ENCODE measurements at regions not wholly inside any gene's neighbourhood (a gene's known extent, or its start where the extent isn't known, plus 50 kb on each side); places are given as distances from the start of the nearest gene placed in this dataset.

DNA sequence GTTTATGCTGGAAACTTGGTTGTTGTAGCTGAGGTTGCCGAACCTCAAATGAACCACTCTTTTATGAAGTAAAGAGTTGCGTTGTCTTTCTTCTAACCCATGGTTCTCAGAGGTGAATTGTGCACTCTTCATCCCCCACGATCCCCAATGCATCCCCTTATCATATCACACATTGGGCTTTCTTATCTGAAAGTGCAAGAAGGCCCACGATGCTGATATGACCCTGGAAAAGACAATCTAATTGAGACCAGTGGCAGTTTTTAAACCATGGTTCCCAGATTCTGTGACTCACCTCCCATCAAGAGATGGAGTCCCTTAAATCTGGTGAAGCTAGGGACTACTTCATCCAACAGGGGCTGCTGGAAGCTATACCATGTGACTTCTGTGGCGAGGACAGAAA lies 156.3 kb upstream of the IRX3 start:
- DNase-seq (ENCODE audit: low read depth): no peak

GRCh38 chr16:54438469-54438868 lies 151.9 kb upstream of the IRX3 start:
- DNase-seq (ENCODE audit: low read depth): no peak

DNA sequence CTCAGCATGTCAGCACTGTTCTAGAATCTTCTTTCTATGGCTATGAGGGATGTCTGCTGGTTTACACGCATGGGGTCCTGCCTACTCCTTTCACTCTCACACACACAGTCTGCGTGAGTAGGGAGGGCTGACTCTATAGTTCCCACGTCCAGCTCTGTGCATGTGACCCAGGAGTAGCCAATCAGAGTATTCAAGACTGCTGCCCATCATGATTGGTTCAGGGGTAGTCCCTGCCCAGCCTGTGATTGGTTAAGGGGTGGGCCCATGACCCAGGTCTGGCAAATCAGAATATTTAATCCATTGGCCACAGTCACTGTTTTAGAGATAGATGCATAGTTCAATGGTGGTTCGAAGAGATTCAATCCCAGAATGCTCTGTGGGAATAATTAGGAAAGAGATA lies 151.3 kb upstream of the IRX3 start:
- DNase-seq (ENCODE audit: low read depth): no peak

DNA sequence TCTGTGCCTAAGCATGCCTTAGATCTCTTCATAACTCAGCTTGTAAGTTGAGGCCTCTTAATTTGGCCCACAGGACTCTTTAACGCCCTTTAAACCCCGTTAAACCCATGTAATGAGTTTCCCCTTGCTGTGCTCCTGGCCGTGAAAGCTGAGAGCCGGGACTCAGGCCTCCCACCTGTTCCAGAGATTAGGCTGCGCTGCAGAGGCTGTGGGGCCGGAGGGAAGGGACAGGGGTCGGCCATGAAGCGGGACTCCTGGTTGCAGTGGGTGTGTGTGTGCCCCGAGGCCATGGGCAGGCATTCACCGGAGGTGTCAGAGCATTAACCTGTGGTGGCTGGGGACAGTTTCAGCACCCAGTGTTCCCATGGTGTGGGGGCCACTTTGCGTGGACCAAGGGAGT lies 150.8 kb upstream of the IRX3 start:
- no peak for DNase-seq (ENCODE audit: low read depth)

GRCh38 chr16:54436346-54436745 lies 149.8 kb upstream of the IRX3 start:
- DNase-seq (ENCODE audit: low read depth): no peak

- no peak for DNase-seq (ENCODE audit: low read depth)
Measured at GRCh38 chr16:54434859-54435258, 148.3 kb upstream of the IRX3 start.

- no peak for DNase-seq (ENCODE audit: low read depth)
Measured at GRCh38 chr16:54432897-54433229, 146.3 kb upstream of the IRX3 start.

GRCh38 chr16:54431997-54432896 lies 145.7 kb upstream of the IRX3 start:
- DNase-seq (ENCODE audit: low read depth): no peak

DNA sequence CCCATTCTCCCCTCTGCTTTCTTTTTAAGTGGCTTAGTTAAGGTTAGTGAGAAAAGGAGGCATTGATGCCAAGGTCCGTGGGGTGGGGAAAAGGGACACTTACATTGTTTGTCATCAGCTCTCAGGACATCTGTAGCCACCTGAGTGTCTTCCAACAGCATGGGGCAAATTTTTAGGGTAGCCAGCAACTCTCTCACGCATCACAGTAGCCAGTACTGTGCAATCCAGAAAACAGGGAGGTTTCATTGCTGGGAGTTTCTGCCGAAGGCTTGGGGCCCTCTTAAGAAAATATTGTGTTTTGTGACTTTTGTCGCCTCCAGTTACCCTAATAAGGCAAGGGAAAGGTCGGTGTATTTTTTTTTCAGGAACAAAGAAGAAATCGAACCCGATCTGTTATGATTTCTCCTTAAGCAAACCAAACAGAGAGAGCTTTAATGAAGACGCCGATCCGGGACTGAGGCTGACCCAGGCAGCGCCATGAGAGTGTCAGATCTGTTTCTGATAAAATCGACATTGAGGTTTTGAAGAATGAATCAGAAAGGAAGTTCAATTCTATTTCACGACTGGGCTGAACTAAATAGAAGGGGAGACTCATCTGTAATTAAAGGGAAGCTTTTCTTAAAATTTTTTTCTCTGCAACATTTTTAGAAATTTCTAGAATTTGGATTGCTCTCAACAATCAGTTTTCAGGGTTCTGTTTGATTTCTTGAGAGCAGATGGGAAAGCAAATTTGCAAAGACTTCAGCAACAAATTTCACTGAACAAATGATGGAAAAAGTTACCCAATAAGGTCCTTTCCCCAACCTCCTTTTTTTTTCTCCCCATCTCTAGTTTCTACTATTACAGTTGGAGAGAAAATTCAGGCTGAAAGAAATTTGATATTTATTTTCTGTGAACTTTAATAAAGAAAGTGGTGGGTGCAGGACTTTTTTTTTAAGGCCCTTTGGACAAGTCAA lies 144.7 kb upstream of the IRX3 start:
- peak; percentile 80 for DNase-seq (ENCODE audit: low read depth)

DNA sequence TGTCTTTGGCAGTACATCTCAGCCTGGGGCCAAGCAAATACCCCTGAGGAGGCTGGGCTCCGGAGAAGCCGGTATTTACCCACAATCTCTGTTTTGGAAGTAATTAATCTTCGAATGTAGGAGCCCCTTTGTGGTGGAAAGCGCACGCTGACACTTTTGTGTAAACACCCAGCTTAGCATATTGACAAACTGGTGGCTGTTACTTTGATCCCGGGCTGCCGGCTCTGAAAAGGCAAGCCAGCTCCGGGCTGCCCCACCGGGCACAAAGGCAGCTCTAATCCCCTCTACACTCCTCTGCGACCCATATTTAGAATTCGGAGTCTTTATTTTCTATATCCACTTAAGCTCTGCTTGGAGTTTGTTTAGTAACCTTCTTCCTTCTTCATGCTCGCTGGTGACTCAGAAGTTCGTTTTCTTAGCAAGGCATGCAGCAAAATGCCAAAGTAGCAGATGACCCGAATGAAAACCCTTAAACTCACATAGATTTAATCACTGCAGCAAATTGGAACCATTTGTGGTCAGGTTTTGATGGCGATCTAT lies 144.0 kb upstream of the IRX3 start:
- peak; percentile 93 for DNase-seq (ENCODE audit: low read depth)

DNA sequence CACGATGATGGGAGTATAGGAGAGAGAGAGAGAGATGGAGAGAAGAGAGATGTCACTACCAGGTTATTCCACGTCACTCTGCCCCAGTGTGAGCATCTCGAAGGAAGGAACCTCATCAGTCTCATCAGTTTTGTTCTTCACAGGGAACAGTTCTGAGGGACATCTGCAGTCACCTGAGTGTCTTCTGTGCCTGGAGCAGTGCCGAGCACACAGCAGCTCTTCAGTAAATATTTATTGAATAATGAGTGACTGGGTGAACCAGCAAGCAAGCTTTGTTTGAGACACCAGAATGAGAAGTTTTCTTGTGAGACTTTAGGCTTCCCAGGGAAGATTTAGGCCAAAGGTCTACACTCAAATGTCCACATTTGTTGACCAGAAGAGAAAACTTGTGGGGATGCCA lies 142.4 kb upstream of the IRX3 start:
- no peak for DNase-seq (ENCODE audit: low read depth)

DNA sequence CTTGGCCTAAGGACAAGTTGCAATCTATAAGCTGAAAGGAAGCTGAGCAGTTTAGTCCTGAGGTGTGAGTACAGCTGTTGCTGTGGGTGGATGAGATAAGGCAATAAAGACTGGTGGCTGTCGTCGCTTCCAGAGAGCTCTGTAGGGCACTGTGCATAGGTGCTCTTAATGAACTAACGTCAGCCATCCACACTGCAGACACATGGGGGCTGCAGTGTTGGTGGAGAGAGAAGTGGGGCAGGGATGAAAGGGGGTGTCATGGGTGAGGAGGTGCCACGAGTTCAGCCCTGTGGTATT lies 139.9 kb upstream of the IRX3 start:
- no peak for DNase-seq (ENCODE audit: low read depth)

DNA sequence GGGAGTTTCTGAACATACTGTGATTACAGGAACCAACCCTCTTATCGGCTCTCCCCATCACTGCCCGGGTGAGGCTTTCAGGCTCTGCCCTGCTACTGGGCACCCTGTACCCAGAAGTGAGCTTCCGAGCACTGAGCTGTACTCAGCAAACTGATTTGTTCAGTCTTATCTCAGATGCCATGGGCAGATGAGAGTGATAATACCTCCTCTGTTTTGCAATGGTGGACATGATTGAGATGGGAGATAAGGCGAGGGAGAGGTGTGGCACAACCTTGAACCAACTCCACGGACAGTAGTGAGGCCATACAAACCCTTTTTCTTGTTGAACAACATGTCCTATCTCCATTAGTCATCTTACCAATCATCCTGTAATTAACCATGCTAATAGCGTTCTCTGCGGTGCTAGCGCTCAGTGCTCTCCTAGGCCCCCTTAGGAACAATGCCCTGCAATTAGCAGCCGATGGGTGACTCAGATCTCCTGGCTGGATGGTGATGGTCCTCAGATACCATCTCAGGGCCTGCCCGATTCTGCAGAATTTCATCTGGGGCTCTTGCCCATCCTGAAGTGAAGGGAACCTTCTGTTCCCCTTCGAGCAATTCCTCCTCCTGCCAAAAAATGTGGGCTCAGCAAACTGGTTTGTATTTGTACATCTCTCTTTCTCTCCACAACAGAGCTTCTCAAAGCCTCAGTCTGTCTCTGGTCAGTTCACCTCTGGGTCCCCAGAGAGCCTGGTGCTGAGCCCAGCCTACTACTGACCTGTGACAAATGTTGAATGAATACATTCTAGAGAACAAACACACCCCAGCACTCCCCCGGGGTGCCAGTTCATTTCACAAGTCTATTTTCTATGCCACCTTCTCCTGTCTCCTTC lies 139.3 kb upstream of the IRX3 start:
- no peak for DNase-seq (ENCODE audit: low read depth)

DNA sequence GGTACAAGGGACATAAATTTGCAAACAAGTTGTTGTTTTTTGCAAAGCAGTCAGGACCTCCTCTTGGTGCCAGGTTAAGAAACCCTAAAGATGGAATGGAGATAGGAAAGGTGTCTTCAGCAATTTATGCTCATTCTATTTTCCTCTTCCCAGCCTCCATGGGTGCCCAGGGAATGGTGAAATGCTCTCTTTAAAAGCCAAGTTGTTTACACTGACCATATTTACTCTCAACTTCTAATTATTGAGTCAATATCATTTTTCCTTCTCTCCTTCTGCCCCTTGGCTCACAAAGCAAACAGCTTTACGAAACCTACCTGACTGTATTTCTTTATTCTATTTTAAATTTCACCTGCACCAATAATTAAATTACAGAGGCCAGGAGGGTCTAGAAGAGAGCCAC lies 138.5 kb upstream of the IRX3 start:
- DNase-seq (ENCODE audit: low read depth): no peak

DNA sequence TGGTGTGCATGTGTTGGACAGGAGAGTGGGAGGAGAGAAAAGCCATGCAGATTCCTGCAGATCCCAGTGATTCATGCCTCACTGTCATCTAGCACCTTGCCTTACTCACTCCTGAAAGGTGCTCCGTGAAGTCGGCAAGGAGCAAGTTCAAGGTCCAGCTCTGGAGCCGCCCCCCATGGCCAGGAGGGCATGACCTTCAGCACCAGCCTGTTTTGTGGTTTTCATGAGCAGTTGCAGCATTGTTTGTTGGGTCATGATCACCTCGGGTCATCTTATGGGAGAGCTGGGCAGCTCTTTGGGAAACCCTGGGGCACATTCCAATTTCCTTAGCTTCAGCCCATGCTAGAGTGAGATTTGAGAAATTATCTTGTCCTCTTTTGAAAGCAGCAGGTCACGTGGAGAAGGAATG lies 137.5 kb upstream of the IRX3 start:
- DNase-seq (ENCODE audit: low read depth): peak; percentile 38

- DNase-seq (ENCODE audit: low read depth): peak; percentile 28
Measured at GRCh38 chr16:54422569-54422978, 136.0 kb upstream of the IRX3 start.

- no peak for DNase-seq (ENCODE audit: low read depth)
Measured at GRCh38 chr16:54422159-54422558, 135.6 kb upstream of the IRX3 start.

DNA sequence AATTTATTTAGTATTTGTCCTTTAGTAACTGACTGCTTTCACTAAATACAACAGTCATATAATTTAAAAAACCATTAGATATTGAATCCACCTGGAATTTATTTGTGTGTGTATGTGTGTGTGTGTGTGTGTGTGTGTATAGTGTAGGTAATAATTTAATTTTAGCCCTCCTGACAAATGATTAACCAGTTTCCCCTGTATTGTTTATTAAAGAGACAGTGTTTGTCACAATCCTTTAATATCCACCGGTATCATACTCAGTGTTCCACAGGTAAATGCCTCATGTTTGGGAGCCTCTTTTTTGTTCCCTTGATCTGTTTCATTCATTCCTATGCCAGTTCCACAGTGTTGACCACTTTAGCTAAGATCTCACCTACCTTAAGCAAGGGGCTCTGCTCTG lies 134.6 kb upstream of the IRX3 start:
- DNase-seq (ENCODE audit: low read depth): no peak

- no peak for DNase-seq (ENCODE audit: low read depth)
Measured at GRCh38 chr16:54418903-54419302, 132.3 kb upstream of the IRX3 start.

DNA sequence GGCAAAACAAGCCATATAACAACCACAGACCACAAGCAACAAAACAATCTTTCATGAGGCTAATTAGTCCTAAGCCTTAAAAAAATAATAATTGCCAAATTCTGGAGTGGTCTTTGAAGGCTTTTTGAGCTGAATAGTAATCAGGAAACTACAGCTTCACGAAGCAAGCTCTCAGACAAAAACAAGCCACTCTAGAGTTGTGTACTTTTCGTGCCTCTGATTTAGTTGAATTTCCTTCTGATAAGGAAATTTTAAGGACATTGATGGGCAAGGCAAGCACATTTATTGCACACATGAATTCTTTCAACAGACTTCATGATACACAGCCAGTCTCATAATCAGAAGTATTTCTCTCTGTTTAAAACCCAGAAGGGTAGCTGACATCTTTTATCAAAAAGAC lies 130.8 kb upstream of the IRX3 start:
- DNase-seq (ENCODE audit: low read depth): no peak

GRCh38 chr16:54414671-54415070 lies 128.1 kb upstream of the IRX3 start:
- DNase-seq (ENCODE audit: low read depth): no peak
